ENCODE measurements at regions not wholly inside any gene's neighbourhood (a gene's known extent, or its start where the extent isn't known, plus 50 kb on each side); places are given as distances from the start of the nearest gene placed in this dataset.

DNA sequence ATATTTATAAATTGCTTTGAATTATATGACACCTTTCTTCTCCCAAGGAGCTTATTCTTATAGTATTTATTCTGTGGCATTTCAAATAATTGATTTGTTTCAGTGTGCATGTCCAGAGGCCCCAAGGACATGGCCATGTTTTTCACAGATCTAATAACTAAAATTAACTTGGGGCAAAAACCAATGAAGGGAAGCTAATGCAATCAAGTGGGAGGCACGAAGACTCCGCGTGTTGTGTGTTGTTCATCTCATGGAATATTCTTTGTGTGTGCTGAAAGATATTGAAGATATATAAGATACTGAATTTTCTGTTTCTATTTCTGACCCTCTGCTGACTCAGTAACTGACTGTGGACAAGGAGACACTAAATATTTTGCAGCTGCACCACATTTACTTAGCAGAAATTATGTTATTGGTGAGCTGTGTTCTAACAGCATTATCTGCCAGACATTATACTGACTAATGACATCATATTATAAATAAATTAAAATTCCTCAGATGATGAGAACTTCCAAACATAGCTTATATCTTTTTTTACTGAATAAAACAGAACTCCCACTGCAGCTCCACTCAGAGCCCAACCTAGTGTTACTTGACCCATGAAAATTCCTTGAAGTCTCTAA lies 519.3 kb upstream of the CXADR start:
- Histone ChIP-seq H3K27ac (no peak overlapping the region), H3K4me3 (no peak overlapping the region), H3K4me1 (no peaks in the 10 kb centered on the region), H3K9me3 (no peaks in the 10 kb centered on the region), H3K27me3 (no peaks in the 10 kb centered on the region), H3K36me3 (no peaks in the 10 kb centered on the region)
- no peak for TF ChIP-seq POLR2A (IDR thresholded peaks at IDR 0.05)
- TF ChIP-seq EP300 (IDR thresholded peaks at IDR 0.05), result no peak
- TF ChIP-seq, protein P1, sequence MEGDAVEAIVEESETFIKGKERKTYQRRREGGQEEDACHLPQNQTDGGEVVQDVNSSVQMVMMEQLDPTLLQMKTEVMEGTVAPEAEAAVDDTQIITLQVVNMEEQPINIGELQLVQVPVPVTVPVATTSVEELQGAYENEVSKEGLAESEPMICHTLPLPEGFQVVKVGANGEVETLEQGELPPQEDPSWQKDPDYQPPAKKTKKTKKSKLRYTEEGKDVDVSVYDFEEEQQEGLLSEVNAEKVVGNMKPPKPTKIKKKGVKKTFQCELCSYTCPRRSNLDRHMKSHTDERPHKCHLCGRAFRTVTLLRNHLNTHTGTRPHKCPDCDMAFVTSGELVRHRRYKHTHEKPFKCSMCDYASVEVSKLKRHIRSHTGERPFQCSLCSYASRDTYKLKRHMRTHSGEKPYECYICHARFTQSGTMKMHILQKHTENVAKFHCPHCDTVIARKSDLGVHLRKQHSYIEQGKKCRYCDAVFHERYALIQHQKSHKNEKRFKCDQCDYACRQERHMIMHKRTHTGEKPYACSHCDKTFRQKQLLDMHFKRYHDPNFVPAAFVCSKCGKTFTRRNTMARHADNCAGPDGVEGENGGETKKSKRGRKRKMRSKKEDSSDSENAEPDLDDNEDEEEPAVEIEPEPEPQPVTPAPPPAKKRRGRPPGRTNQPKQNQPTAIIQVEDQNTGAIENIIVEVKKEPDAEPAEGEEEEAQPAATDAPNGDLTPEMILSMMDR (IDR thresholded peaks at IDR 0.05), result no peak
- WGBS, 2 donors, result 82 to 88% methylated on average over 3 of the region's 3 CpGs
- no peak for DNase-seq (ENCODE audit: low spot score in 2 of 2)

DNA sequence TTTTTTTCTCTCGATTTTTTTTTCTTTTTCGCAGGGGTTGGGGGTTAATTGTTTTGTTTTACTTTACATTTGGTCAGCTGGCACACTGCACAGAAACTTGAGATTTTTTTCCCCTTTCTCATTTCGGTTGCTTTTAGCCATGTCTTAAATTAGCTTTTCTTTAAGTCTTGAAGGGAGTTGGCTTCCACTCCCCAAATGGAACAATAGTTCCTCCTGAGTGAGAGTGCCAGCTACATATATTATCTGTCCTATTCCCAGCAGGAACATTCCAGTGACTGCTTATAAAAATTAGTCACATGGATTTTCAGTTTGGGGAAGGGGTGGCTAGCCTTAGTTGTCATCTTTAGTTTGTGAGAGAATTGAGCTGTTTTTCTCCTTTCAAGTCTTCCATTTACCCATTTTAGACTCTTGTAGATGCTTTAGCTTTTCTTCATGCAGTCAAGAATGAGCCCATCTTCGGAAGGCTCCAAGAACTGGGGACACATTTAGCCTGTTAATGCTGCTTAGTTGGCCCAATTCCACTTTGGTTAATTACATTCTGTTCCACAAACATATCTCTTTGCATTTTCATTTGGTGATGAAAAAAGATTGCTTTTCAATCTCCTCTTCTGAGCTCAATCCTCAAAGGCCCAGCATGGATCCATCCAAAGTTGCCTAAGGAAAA lies 510.1 kb upstream of the CXADR start:
- Histone ChIP-seq H3K27ac (peak overlapping the region in 1 of 4 donors; percentile 76), H3K4me3 (no peak overlapping the region), H3K4me1 (peaks cover 0 to 4% (median 0%) of the 10 kb centered on the region in 4 donors), H3K9me3 (peaks cover 0 to 4% (median 0%) of the 10 kb centered on the region in 4 donors), H3K36me3 (no peaks in the 10 kb centered on the region), H3K27me3 (no peaks in the 10 kb centered on the region)
- no peak for TF ChIP-seq EP300 (IDR thresholded peaks at IDR 0.05)
- TF ChIP-seq, protein P1 (IDR thresholded peaks at IDR 0.05), result no peak
- no peak for DNase-seq (ENCODE audit: low spot score in 2 of 2)
- 53 to 60% methylated on average over 4 of the region's 4 CpGs for WGBS, 2 donors

DNA sequence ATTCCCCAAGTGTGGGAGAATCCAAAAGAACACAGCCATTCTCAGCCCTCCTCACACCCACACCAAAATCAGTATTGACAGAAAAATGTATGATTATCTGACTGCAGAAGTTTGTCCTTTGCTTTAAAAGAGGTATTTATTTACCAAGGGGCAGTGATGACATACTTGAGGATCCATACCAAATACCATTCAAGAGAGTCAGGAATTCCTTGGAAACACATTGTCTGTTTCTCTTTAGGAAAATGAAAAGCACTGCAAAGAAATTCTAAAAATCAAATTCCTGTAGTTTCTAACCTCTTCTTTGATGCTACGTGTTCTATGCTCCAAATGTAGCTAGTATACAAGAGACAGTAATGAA lies 509.6 kb upstream of the CXADR start:
- peaks cover 0 to 4% (median 0%) of the 10 kb centered on the region in 4 donors for H3K9me3 ChIP-seq
- H3K27ac ChIP-seq, result peak overlapping the region in 1 of 4 donors; percentile 76
- no peak overlapping the region for H3K4me3 ChIP-seq
- TF ChIP-seq EP300 (IDR thresholded peaks at IDR 0.05), result no peak
- TF ChIP-seq, protein P1 (IDR thresholded peaks at IDR 0.05), result no peak
- TF ChIP-seq POLR2A (IDR thresholded peaks at IDR 0.05), result no peak
- peaks cover 0 to 4% (median 0%) of the 10 kb centered on the region in 4 donors for H3K4me1 ChIP-seq
- 33 to 34% methylated on average over 1 of the region's 1 CpG for WGBS, 2 donors
- H3K27me3 ChIP-seq, result no peaks in the 10 kb centered on the region
- no peak for DNase-seq (ENCODE audit: low spot score in 2 of 2)
- no peaks in the 10 kb centered on the region for H3K36me3 ChIP-seq

DNA sequence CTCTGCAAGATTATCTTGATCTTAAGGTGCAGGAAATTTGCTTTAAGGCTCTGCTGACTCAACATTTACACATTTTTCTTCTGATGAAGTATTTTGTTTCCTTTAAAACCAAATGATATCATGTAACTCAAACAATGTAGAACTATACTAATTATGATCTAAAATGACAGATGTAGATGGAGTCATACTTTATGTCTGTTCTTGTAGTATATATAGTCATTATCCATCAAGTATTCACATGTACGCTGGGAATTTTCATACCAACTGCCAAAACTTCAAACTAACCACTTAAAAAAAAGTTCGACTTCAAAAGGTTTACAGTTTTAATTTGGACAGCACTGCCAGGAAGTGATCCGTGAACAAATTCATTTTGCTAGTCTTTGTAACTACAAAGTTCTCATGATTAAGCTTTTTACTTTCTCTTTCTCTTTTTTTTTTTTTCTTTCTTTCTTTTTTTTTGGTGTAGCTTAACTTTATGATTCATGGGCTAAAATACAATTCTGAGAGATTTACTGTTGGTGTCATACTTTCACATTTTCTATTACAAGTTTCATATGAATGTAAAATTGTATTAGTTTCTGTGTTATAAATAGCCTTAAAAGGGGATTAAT lies 509.0 kb upstream of the CXADR start:
- TF ChIP-seq, protein P1 (IDR thresholded peaks at IDR 0.05), result no peak
- TF ChIP-seq POLR2A (IDR thresholded peaks at IDR 0.05), result no peak
- no peak for TF ChIP-seq EP300 (IDR thresholded peaks at IDR 0.05)
- H3K4me3 ChIP-seq, result peak overlapping the region in 2 of 4 donors; percentile 15 to 25
- DNase-seq (ENCODE audit: low spot score in 2 of 2), result no peak
- WGBS, 2 donors, result 17 to 18% methylated on average over 3 of the region's 3 CpGs
- H3K4me1 ChIP-seq, result peaks cover 0 to 4% (median 0%) of the 10 kb centered on the region in 4 donors
- H3K9me3 ChIP-seq, result peaks cover 0 to 4% (median 0%) of the 10 kb centered on the region in 4 donors
- H3K27ac ChIP-seq, result peak overlapping the region in 2 of 4 donors; percentile 61 to 76
- H3K27me3 ChIP-seq, result no peaks in the 10 kb centered on the region
- no peaks in the 10 kb centered on the region for H3K36me3 ChIP-seq

DNA sequence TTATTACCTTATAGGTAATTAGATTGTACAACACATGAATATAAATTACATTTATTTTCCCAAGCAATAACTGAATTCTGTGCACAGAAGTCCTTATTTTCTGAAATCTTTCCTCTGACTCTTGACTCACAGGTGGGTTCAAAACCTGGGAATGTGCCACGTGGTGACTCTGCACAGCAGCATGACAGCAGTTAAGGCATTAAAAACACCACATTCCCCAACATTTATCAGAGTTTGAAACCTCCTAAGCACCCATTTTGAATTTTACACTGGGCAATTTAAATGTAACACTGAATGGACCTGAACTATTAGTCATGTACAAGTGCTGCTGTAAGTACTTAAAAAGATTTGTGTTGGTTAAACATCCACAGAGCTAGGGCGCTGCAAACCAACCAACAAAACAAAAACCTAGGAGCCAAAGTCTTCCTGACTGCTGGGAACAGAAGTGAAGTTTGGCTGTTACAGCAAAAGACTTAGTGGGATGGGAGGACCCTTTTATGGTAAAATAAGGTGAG lies 480.6 kb upstream of the CXADR start:
- H3K4me3 ChIP-seq, result no peak overlapping the region
- no peaks in the 10 kb centered on the region for H3K4me1 ChIP-seq
- TF ChIP-seq EP300 (IDR thresholded peaks at IDR 0.05) (no peak), POLR2A (IDR thresholded peaks at IDR 0.05) (no peak)
- TF ChIP-seq, protein P1 (IDR thresholded peaks at IDR 0.05), result no peak
- H3K27me3 ChIP-seq, result no peaks in the 10 kb centered on the region
- no peaks in the 10 kb centered on the region for H3K36me3 ChIP-seq
- H3K9me3 ChIP-seq, result peaks cover 0 to 12% (median 0%) of the 10 kb centered on the region in 4 donors
- 46 to 74% methylated on average over 2 of the region's 2 CpGs for WGBS, 2 donors
- H3K27ac ChIP-seq, result no peak overlapping the region
- DNase-seq (ENCODE audit: low spot score in 2 of 2), result no peak
